ENCODE measurements at regions not wholly inside any gene's neighbourhood (a gene's known extent, or its start where the extent isn't known, plus 50 kb on each side); places are given as distances from the start of the nearest gene placed in this dataset.

DNA sequence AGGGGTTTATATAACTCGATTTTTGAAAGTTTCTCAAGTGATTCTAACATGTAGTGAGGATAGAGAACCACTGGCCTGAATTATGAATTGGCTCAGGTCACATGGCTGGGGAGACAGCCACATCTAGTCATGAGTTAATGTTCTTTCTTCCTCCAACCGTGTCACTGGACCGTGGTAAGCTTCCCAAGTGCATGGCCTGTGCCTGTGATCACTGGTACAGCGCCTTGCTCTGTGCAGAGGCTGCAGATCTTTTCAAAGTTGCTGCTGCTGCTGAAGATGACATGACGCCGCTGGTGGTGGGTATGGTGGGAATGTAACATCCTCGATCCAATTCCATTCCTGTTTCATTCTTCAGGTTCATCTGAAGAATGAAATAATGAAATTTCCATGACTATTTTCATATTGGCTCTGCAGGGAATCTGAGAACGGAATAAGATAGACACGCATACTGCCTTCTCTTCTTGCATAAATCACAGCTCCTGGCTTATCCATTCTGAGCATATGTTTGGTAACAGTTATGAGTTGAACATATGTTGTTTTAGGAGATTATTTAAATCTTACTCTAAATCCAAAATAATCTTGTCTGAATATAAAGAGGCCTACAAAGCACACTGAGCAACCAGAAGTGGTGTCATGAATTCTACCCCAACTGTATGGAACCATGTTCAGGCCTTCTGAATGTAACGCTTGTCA, 100.5 kb upstream of the THSD7B start:
- H3K4me1 Mint-ChIP-seq (ENCODE audit: low read depth, unreplicated experiment): no peaks in the 10 kb centered on the region
- Histone ChIP-seq H2AFZ (ENCODE audit: low read depth, low read length) (no peak overlapping the region), H3K36me3 (ENCODE audit: insufficient read depth, low read length) (no peaks in the 10 kb centered on the region), H3K4me3 (ENCODE audit: insufficient read depth, low read depth, low read length) (no peak overlapping the region), H3K4me2 (ENCODE audit: low read length) (no peak overlapping the region), H3K9me3 (ENCODE audit: insufficient read depth, low read depth, low read length) (peaks cover 7% of the 10 kb centered on the region), H3K9ac (ENCODE audit: low read length) (no peak overlapping the region), H3K27ac (ENCODE audit: low read depth, low read length) (no peak overlapping the region), H3K27me3 (ENCODE audit: insufficient read depth, low read length) (no peaks in the 10 kb centered on the region), H3K4me1 (ENCODE audit: insufficient read depth, low read length) (no peaks in the 10 kb centered on the region), H3K79me2 (ENCODE audit: insufficient read depth, low read length) (no peaks in the 10 kb centered on the region), H4K20me1 (ENCODE audit: insufficient read depth, low read length) (no peaks in the 10 kb centered on the region)
- TF ChIP-seq, protein P1, sequence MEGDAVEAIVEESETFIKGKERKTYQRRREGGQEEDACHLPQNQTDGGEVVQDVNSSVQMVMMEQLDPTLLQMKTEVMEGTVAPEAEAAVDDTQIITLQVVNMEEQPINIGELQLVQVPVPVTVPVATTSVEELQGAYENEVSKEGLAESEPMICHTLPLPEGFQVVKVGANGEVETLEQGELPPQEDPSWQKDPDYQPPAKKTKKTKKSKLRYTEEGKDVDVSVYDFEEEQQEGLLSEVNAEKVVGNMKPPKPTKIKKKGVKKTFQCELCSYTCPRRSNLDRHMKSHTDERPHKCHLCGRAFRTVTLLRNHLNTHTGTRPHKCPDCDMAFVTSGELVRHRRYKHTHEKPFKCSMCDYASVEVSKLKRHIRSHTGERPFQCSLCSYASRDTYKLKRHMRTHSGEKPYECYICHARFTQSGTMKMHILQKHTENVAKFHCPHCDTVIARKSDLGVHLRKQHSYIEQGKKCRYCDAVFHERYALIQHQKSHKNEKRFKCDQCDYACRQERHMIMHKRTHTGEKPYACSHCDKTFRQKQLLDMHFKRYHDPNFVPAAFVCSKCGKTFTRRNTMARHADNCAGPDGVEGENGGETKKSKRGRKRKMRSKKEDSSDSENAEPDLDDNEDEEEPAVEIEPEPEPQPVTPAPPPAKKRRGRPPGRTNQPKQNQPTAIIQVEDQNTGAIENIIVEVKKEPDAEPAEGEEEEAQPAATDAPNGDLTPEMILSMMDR (IDR thresholded peaks at IDR 0.05; ENCODE audit: insufficient read depth, low read depth, low read length): no peak
- FAIRE-seq: no peak
- H3K27me3 Mint-ChIP-seq (ENCODE audit: low read depth, unreplicated experiment): no peaks in the 10 kb centered on the region
- DNase-seq (ENCODE audit: low read depth): no peak
- H3K36me3 Mint-ChIP-seq (ENCODE audit: low read depth, unreplicated experiment): no peaks in the 10 kb centered on the region
- H3K9me3 Mint-ChIP-seq (ENCODE audit: unreplicated experiment): no peaks in the 10 kb centered on the region
- H3K27ac Mint-ChIP-seq (ENCODE audit: unreplicated experiment): no peak overlapping the region
- H3K4me3 Mint-ChIP-seq (ENCODE audit: unreplicated experiment): no peak overlapping the region

DNA sequence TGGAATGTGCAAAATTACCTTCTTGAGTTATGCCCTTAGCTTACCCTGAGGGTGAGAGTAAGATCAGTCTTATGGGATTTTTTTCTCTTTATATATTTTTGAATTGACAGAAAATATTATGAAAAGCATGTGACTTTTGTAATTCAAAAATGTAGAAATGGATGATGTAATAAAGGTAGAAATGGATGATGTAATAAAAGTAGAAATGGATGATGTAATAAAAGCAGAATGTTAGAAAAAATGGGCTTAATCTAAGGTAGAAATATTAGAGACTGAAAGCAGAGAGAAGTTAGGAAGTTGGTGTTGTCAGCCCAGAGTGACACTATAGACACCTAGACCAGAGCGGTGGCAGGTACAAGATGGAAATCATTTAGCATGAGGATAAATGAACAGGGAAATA, 107.1 kb upstream of the THSD7B start:
- H3K4me2 ChIP-seq (ENCODE audit: low read length): no peak overlapping the region
- Mint-ChIP-seq H3K4me3 (ENCODE audit: unreplicated experiment) (no peak overlapping the region), H3K27ac (ENCODE audit: unreplicated experiment) (no peak overlapping the region), H3K9me3 (ENCODE audit: unreplicated experiment) (no peaks in the 10 kb centered on the region), H3K36me3 (ENCODE audit: low read depth, unreplicated experiment) (no peaks in the 10 kb centered on the region), H3K4me1 (ENCODE audit: low read depth, unreplicated experiment) (no peaks in the 10 kb centered on the region), H3K27me3 (ENCODE audit: low read depth, unreplicated experiment) (no peaks in the 10 kb centered on the region)
- H3K27ac ChIP-seq (ENCODE audit: low read depth, low read length): no peak overlapping the region
- no peaks in the 10 kb centered on the region for H3K79me2 ChIP-seq (ENCODE audit: insufficient read depth, low read length)
- no peak overlapping the region for H3K4me3 ChIP-seq (ENCODE audit: insufficient read depth, low read depth, low read length)
- no peaks in the 10 kb centered on the region for H3K36me3 ChIP-seq (ENCODE audit: insufficient read depth, low read length)
- no peak overlapping the region for H2AFZ ChIP-seq (ENCODE audit: low read depth, low read length)
- no peak for DNase-seq (ENCODE audit: low read depth)
- no peak for TF ChIP-seq EZH2 (IDR thresholded peaks at IDR 0.05; ENCODE audit: insufficient read depth, low read length)
- H4K20me1 ChIP-seq (ENCODE audit: insufficient read depth, low read length): no peaks in the 10 kb centered on the region
- peaks cover 5% of the 10 kb centered on the region for H3K9me3 ChIP-seq (ENCODE audit: insufficient read depth, low read depth, low read length)
- no peaks in the 10 kb centered on the region for H3K4me1 ChIP-seq (ENCODE audit: insufficient read depth, low read length)
- no peak for FAIRE-seq
- H3K27me3 ChIP-seq (ENCODE audit: insufficient read depth, low read length): no peaks in the 10 kb centered on the region
- no peak overlapping the region for H3K9ac ChIP-seq (ENCODE audit: low read length)

GRCh38 chr2:136653861-136654260, 111.5 kb upstream of the THSD7B start:
- peaks cover 5% of the 10 kb centered on the region for H3K9me3 ChIP-seq (ENCODE audit: insufficient read depth, low read depth, low read length)
- no peak overlapping the region for H2AFZ ChIP-seq (ENCODE audit: low read depth, low read length)
- H3K79me2 ChIP-seq (ENCODE audit: insufficient read depth, low read length): no peaks in the 10 kb centered on the region
- H3K9ac ChIP-seq (ENCODE audit: low read length): no peak overlapping the region
- H3K4me1 ChIP-seq (ENCODE audit: insufficient read depth, low read length): no peaks in the 10 kb centered on the region
- Mint-ChIP-seq H3K27me3 (ENCODE audit: low read depth, unreplicated experiment) (peaks cover 5% of the 10 kb centered on the region), H3K27ac (ENCODE audit: unreplicated experiment) (no peak overlapping the region), H3K4me1 (ENCODE audit: low read depth, unreplicated experiment) (no peaks in the 10 kb centered on the region), H3K9me3 (ENCODE audit: unreplicated experiment) (peaks cover 3% of the 10 kb centered on the region), H3K36me3 (ENCODE audit: low read depth, unreplicated experiment) (no peaks in the 10 kb centered on the region), H3K4me3 (ENCODE audit: unreplicated experiment) (no peak overlapping the region)
- TF ChIP-seq EZH2 (IDR thresholded peaks at IDR 0.05; ENCODE audit: insufficient read depth, low read length): no peak
- TF ChIP-seq, protein P1 (IDR thresholded peaks at IDR 0.05; ENCODE audit: insufficient read depth, low read depth, low read length): no peak
- H3K27ac ChIP-seq (ENCODE audit: low read depth, low read length): no peak overlapping the region
- no peak overlapping the region for H3K4me2 ChIP-seq (ENCODE audit: low read length)
- DNase-seq (ENCODE audit: low read depth): no peak
- H3K4me3 ChIP-seq (ENCODE audit: insufficient read depth, low read depth, low read length): no peak overlapping the region
- no peaks in the 10 kb centered on the region for H3K27me3 ChIP-seq (ENCODE audit: insufficient read depth, low read length)
- no peaks in the 10 kb centered on the region for H4K20me1 ChIP-seq (ENCODE audit: insufficient read depth, low read length)
- no peaks in the 10 kb centered on the region for H3K36me3 ChIP-seq (ENCODE audit: insufficient read depth, low read length)
- no peak for FAIRE-seq
